SIG-M5 (cell line): ENCODE measurements at regions not wholly inside any gene's neighbourhood (a gene's known extent, or its start where the extent isn't known, plus 50 kb on each side); places are given as distances from the start of the nearest gene placed in this dataset.

Experiments
- DNase-seq: peaks from one replicate; lab custom pipeline; 2025; lab: John Stamatoyannopoulos, UW

DNA sequence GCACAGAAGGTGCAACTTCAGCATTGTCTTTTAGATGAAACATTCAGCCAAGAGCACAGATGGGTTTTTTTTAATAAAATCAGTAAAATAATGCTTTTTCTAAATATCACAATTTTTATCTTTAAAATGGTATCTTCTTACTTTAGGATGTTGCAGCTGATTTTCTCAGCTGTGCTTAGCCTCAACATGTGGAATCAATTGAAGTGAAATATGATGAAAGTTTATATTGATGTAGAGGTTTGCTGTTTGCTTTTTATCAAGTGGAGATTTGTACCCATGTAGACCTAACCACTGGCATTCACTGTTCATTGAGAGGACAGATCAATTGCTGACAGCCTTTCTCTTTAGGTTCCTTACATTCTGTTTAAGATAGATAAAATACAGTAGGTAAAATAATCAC is 107.8 kb downstream of the CYB561 start:
- DNase-seq: no peak

DNA sequence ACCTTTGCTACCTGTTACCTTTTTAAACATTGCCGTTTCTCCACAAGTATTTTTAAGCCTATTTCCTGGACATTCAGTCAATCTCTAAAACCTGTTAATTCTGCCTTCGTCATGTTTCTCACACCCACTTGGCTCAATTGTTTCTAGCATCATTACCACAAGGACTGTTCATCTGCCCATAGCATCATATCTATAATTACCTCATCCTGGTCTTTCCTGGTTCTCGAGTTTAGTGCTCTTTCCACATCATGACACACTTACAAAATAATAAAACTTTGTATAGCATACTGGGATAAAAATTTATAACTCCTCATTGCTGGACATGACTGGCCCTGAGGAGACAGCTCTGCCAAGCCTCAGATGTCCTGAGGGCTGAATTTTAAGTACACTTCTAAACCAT is 104.8 kb downstream of the CYB561 start:
- DNase-seq: no peak

DNA sequence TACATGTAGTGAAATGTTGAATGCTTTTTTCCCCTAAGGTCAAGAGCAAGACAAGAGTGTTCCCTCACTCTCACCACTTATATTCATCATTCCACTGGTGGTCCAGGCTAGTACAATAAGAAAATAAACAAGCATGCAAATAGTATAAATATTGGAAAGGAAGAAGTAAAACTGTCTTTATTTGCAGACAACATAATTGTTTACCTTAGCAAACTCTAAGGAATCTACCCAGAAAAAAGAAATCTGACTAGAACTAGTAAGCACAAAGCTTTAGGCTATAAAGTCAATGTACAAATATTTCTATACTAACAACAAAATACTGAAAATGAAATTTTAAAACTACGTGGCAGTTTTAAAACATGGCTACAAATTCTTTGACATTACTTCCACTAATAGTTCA is 101.7 kb downstream of the CYB561 start:
- no peak for DNase-seq

DNA sequence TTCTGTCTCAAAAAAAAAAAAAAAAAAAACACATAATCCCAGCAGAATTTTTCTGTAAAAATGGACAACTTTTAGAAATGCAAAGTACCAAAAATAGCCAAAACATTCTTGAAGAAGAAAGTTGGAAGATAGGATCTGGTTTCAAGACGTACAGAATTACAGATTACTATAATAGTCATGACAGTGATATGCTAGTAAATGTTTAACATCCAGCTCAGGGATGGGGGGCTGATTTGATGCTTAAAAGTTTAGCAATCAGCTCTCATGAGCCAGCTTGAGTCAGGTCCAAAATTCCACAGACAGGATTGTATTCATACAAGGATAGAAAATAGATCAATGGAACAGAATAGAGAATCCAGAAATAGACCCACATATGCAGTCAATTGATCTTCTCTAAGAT is 100.5 kb downstream of the CYB561 start:
- DNase-seq: no peak

DNA sequence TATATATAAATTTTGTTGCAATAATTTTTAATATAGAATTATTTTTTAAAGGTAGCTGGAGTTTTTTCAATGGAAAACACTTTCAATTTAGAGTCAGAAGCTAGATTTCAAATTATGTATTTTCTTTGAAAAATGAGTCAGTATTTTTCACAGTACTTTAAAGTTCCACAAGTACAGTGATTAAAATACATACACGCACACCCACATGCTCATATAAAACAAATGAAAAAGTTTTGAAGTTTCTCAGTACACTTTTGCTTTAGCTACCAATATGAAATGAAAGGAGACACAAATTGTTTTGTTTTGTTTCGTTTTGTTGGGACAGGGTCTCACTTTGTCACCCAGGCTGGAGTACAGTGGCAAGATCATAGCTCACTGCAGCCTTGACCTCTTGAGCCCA is 98.6 kb downstream of the CYB561 start:
- DNase-seq: no peak

DNA sequence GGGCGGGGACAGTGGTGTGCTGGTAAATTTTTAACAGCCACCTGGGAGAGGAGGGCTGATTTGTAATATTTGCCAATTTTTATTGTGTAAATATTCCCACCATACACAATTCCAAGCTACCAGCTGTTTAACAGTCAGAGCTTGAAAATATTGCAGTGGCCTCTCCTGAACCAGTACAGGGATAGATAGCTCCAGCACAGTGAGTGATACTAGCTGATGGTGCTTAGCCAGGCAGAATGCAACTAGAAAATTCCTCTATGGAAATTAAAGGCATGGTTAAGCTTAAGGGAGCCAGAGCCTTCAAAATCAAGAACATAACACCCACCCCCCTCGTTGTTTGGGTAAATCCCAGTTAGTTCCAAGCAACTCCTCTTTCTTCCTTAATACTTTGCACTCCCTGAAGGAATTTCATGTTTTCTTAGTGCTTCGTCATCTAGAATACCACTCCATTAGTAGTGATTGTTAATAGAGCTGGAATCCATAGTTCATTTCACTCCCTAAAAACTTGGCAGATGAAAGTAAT is 96.6 kb downstream of the CYB561 start:
- DNase-seq: no peak

DNA sequence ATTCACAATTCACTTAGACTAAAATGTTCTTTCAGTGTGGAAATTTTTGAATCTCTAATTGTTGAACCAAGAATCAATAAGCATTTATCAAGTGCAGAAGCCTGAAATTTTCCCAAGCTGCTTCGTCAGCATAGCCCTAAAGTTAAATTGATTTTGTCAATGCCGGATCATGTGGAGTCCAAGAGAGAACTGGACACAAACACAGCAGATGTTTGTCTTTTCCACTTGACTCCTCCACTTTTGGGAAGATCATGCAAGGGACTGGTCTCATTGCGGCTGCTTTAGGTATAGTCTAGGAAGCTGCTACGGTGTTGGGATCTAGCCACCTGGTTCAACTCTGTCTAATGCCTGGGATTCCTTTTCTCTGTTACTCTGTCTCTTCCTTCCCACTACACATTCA is 95.7 kb downstream of the CYB561 start:
- no peak for DNase-seq

DNA sequence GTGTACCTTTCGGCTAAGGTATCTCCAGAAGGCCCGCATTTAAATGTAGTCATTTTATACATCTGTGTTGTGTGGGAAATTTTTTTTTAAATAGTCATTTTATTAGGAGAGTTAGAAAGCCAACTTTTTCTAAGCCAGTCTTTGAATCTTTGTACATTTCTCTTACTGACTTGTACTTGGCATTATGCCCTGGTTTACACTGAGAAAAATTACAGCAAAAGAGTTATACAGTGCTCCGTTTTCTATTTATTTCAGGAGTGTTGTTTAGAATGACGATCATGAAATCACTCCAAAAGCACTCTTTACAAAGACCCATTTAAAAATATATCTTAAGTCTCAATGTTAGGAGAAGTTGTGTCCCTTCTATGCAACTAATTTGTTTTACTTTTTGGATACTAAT is 91.8 kb downstream of the CYB561 start:
- no peak for DNase-seq

DNA sequence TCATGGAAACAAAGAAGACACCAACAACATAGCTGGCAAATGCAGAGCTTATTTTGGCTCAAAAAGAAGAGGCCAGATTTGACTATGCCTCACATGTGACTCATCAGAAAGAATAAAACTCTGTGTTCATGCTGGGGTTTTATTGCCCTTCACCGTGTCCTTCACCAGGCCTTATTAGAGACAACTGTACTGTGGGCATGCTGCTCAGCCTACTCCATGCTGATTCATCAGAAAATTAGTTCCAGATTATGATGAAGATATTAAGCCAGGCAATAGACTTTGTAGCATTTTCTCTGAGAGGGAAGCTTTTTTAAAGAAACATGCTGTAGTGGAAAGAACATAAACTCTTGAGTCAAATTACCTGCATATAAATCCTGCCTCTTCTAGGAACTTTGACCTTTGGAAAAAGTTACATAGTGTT is 89.8 kb downstream of the CYB561 start:
- no peak for DNase-seq

DNA sequence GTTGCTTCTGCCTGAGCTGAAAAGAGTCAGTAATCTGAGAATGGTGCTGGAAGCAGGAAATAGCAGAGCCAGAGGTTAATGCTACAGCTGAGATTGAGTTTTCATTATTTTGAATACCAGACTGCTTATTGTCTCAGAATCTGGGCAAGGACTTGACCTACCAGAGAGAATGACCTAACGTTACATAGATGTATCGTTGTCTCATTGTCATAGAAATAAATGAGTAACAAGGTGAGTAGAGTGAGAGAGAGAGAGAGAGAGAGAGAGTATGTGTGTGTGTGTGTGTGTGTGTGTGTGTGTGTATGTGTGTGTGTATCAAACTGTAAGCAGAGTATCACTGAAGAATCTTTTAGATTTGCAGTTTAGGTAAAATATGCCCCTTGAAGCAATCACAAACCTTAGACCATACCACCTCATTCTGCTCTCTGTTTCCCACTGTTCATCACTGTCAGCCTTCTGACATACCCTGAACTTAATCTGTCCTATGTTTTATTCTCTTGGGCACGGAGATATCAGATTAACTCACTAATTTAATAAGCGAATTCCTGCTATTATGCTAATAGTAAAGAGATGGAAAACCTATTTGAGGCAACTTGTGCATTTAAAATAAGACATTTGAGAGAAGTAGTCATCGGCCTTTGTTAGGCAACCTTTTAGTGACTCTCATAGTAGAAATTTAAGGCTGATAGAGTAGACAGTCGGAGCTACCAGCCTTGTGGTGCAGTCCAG is 87.8 kb downstream of the CYB561 start:
- no peak for DNase-seq

DNA sequence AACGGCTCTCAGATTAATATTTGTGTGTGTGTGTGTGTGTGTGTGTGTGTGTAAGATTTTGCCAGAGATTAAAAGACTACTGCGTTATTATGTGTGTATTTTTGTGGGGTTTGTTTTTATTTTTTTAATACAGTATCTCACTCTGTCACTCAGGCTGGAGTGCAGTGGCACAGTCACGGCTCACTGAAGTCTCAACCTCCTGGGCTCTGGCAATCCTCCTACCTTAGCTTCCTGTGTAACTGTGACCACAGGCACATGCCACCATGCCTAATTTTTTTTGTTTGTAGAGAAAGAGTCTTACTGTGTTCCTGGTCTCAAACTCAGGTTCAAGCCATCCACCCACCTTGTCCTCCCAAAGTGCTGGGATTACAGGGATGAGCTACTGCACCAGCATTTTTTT is 87.2 kb downstream of the CYB561 start:
- DNase-seq: no peak

DNA sequence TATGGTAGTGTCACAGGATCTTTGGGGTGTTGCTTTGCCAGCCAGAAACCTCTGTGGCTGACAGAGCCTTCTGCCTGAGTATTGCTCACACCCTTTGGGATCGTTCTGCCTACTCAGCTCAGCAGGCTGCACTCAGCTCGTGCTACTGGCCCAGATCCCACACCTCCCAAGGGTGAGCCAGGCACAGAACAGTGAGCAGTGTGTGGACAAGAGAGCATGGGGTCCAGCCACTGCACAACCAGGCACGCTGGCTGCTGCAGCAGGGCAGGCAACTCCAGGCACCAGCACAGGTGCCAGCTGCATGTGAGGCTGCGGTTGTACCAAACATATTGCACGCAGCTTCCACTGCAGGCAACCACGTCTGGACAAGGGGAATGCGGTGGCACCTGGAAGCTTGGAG is 84.9 kb downstream of the CYB561 start:
- no peak for DNase-seq

DNA sequence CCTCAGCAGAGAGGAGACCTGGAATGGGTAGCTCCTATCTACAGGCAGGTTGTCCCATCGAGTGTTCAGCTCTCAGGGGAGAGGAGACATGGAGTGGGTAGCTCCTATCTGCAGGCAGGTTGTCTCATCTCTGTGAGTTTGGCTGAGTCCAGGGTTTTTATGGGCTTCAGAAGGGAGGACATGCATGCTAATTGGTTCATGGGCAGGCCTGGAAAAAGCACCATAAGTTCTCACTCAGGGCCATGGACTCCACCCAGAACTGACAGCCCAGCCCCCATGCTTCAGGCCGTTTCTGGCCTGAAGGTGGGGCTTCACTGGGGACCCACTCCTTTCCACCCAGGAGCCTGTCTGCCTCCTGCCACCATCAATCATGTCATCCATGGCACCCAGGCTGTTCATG is 84.0 kb downstream of the CYB561 start:
- DNase-seq: no peak

DNA sequence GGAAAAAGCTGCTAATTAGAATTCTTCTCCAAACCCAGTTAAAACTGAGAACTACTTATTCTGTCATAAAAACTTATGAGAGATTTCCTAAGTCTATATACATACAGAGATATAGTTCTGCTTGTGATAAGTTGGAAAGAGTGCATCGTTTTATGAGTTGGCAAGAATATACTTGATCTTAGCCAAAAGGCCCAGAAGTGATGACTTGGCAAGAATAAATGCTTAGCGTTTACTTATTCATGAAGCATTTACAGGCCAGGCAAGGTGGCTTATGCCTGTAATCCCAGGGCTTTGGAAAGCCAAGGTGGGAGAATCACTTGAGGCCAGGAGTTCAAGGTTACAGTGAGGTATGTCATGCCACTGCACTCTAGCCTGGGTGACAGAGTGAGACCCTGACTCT is 81.7 kb downstream of the CYB561 start:
- DNase-seq: no peak

DNA sequence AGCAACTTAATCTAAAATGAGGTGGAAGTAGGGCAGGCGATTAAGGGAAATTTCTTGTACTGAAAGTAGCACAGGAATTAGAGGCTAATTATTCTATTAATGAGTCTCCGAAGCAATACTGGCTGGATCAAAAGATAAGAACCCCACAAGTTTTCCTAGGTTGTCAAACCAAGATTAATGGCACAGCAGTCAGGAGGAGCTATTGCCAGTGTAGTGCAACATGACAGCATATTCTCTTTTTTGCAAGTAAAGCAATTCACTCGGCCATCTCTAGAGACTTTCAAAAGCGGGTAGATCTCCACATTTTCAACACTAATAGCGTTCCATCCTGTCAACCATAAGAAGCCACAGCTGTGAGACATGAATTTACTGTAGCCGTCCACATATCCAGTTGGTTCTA is 81.2 kb downstream of the CYB561 start:
- DNase-seq: no peak

DNA sequence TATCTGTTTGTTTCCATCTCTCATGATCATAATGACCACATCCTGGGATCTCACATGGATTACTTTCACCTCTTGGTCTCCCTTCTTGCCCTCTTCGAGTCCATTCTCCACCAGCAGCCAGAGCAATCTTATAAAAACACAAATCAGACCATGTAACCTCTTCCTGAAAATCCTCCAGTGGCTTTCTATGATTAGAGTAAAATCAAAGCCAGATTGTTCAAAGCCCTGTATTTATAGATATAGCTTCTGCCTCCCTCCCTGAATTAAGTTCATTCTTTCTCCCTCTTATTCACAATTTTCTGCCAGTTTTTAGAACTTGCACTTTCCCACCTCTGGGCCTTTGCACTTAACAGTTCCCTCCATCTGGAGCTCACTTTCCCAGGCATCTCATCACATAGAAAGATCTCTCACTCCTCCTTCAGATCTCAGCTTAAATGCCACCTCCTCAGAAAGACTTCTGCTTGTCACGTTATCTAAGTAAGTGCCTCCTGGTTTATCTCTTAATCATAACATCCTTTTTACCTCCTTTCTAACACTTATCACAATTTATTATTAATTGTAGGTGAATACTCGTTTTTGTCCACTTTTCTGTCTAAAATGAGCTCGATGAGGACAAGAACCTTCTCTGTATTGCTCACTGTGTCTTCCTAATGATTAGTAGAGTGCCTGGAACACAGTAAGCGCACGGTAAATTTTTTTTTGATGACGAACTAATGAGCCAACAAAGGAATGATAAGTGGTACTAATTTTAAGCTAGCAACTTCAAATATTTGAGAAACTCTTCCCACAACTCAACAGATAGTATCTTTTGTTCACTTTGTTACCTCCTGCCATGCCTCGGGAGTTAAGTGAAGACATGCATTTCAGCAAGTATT is 80.5 kb downstream of the CYB561 start:
- no peak for DNase-seq

DNA sequence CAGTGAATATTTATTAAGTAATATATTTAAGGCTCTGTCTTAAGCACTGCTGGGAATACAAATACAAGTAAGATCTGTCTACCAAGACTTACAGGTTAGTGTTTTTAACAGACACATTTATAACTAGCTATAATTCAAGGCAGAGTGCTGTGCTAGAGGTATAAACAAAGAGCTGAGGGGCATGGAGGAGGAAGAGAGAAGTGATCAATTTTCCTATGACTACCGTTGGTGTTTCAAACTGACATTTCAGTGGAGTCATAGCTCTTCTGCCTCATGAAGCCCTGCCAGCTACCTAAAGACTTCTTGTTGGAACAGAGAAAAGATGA is 79.9 kb downstream of the CYB561 start:
- no peak for DNase-seq

DNA sequence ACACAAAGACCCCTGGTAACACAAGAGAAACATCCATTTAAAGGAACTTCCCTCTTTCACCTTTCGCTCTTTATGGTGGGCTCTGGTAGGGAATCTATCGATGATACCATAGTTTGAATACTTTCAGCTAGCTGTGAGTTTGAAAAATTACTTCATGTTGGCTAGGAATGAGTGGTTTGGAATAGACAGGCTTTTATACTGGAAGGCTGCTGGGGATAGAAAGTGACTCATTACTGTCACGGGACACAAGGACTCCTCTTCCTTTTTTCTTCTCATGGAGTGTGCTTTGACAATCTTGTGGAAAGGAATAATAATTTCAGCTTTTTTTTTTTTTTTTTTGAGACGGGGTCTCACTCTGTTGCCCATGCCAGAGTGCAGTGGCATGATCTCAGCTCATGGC is 76.9 kb downstream of the CYB561 start:
- no peak for DNase-seq

DNA sequence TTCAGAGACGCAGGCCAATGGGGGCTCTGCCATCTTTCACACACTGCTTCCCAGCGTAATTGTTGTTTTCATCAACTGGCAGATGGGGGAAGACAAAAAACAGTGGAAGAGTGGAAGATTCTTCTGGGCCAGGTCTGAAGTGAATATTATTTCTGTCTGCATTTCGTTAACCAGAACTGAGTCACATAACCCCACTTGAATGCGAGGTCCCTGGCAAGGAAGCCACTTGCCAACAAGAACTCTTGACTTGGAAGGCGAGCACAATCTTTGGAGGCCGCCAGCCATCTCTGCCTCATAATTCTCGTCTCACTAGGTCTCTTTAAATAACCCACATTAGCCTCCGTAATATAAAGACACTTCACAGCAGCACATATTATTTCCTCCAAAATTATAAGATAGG is 75.4 kb downstream of the CYB561 start:
- DNase-seq: no peak

DNA sequence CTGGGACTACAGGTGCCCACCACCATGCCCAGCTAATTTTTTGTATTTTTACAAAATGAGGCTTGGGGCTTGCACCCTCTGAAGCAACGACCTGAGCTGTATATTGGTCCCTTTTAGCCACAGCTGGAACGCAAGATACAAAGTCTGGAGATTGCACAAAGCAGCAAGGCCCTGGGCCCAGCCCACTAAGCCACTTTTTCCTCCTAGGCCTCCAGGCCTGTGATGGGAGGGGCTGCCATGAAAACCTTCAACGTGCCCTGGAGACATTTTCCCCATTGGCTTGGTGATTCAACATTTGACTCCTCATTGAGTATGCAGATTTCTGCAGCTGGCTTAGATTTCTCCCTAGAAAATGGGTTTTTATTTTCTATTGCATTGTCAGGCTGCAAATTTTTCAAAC is 69.2 kb downstream of the CYB561 start:
- no peak for DNase-seq

DNA sequence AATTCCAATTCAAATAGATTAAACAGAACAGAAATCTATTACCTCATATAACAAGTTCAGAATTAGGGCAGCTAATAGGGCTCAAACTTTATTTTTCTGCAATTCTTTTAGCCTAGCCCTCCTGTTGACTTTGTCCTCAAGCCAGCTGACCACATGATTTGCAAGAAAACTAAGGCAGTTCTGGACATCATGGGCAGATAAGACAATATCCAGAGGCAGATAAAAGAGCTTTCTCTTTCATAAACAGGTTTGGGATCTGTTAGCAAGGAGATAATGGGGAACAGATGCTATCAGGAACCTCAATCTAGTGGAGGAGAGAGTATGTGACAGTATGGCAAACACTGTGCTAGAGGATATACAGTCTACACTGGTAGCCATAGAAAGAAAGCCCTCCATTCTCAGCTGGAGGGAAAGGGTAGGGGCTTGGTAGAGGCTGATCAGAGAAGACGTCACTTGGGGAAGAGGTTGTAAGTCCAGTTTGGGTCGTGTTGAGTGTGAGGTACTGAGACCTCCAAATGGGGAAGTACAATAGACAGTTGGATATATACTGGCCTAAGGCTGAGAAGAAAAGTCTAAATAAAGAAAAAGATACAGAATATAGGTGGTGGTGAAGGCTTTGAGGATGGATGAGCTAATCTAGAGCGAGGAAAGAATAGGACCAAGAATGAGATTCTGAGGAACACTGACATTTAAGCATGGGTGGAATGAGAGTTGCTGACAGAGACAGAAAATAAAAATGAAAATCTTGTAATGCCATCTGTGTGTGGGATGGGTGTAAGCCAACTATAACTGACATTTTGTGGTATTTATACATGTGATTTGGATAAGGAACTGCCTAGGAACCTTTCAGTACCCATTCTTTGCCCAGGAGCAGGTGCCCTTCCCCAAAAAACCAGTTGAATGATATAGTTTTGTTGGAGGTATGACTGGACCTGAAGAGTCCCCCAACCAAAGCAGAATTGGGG is 67.4 kb downstream of the CYB561 start:
- no peak for DNase-seq

DNA sequence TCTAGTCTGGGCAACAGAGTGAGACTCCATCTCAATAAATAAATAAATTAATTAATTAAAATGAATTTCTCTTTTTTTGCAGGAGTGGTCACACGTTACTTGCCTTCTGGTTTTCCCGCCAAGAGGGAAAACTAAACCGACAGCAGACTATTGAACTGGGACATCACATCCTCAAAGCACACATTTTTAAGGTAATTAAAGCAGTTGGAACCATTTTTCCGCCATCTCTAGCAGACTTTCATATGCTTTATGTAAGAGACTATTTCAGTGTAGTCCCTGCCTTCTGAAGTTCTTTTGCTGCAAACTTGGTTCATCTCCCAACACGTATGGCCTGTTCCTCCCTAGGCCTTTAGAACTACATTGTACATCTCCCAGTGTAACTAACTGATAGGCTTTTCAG is 66.5 kb downstream of the CYB561 start:
- no peak for DNase-seq
